PC-9 (cell line): ENCODE measurements at regions not wholly inside any gene's neighbourhood (a gene's known extent, or its start where the extent isn't known, plus 50 kb on each side); places are given as distances from the start of the nearest gene placed in this dataset.

Experiments
- EZH2 ChIP-seq: fragments of 200-600 bp; sonication (generic); IDR thresholded peaks from 2 replicates; pipeline ENCODE4 v1.8.0; 2017; ENCODE audit warnings: antibody characterized with exemption, low read depth
- TF ChIP-seq, protein P1 (sequence below): fragments of 200-600 bp; sonication (generic); conservative IDR thresholded peaks from 2 replicates; pipeline ENCODE4 v1.6.1; 2017; ENCODE audit warnings: mixed run types, antibody characterized with exemption, mild to moderate bottlenecking, moderate library complexity

DNA sequence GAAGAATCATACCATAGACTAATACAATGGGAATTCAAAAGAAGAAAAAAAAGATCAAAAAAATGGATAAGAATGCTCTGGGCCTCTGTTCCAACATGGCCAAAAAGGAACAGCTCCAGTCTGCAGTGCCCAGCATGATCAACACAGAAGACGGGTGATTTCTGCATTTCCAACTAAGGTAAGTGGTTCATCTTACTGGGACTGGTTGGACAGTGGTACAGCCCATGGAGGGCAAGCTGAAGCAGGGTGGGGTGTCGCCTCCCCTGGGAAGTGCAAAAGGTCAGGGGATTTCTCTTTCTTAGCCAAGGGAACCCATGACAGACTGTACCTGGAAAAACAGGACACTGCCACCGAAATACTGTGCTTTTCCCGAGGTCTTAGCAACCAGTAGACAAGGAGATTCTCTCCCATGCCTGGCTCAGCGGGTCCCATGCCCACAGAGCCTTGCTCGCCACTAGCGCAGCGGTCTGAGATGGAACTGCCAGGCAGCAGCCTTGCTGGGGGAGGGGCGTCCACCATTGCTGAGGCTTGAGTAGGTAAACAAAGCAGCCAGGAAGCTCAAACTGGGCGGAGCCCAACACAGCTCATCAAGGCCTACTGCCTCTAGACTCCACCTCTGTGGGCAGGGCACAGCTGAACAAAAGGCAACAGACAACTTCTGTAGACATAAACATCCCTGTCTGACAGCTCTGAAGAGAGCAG, 428.4 kb downstream of the MN1 start:
- TF ChIP-seq, protein P1, sequence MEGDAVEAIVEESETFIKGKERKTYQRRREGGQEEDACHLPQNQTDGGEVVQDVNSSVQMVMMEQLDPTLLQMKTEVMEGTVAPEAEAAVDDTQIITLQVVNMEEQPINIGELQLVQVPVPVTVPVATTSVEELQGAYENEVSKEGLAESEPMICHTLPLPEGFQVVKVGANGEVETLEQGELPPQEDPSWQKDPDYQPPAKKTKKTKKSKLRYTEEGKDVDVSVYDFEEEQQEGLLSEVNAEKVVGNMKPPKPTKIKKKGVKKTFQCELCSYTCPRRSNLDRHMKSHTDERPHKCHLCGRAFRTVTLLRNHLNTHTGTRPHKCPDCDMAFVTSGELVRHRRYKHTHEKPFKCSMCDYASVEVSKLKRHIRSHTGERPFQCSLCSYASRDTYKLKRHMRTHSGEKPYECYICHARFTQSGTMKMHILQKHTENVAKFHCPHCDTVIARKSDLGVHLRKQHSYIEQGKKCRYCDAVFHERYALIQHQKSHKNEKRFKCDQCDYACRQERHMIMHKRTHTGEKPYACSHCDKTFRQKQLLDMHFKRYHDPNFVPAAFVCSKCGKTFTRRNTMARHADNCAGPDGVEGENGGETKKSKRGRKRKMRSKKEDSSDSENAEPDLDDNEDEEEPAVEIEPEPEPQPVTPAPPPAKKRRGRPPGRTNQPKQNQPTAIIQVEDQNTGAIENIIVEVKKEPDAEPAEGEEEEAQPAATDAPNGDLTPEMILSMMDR, result no peak
- no peak for TF ChIP-seq EZH2
